AG09309 (cell line): ENCODE measurements at regions not wholly inside any gene's neighbourhood (a gene's known extent, or its start where the extent isn't known, plus 50 kb on each side); places are given as distances from the start of the nearest gene placed in this dataset.

ENCODE experiments used
- DNase-seq: peaks from one replicate; pipeline ENCODE4 v3.0.0-alpha.2; 2010; ENCODE audit warnings: low read depth
- H3K4me3 ChIP-seq: 2 replicates; pipeline ENCODE4 v1.5.1; 2011; ENCODE audit warnings: mild to moderate bottlenecking, low read depth, low read length, moderate library complexity; ENCODE audit not compliant: control insufficient read depth
- TF ChIP-seq, protein P1 (sequence below): IDR thresholded peaks from 2 replicates; pipeline ENCODE4 v1.5.1; 2011; ENCODE audit warnings: mild to moderate bottlenecking, low read depth, low read length, inconsistent platforms; ENCODE audit not compliant: insufficient read depth, control insufficient read depth; ENCODE audit errors: missing control alignments

DNA sequence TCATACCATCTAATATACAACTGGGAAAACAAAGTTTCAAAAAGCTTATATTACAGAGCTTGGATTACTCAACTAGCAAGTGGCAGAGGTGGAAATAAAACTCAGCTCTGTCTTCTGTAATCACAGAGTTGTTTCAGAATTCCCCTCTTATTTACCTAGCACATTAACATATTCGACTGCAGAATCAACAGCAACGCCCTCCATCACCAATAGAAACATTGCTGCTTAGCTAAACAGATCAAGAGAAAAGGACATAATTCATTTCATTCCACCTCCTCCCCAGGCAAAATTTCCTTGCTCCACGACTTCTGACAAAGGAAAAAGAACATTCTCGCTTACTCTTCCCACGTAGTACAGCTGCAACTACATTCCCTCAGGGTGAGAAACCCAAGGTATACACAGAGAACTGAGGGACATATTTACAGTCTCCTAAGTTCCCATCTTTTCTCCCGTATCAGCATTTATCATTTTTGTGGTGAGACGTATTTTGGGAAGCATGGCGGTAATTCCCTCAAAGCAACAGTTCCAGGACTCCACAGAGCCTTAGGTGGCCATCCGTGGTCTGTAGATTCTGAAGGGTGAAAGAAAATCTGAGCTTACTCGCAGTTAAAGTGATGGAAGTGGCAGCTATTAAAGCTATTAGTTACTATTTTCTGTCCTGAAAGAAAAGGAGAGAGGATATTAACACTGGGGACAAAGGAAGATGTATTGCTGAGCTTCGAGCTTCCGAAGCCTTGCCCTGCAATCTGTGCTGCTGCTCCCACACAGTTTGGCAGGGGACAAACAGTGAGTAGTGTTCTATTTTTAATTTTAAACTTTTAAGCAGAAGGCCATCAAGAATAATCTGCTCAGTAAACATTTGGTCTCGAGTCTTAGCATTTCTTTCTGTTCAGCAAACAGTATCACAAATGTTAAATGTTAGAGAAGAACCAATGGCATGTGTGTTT, 1296.2 kb downstream of the CDH8 start:
- no peak overlapping the region for H3K4me3 ChIP-seq
- TF ChIP-seq, protein P1, sequence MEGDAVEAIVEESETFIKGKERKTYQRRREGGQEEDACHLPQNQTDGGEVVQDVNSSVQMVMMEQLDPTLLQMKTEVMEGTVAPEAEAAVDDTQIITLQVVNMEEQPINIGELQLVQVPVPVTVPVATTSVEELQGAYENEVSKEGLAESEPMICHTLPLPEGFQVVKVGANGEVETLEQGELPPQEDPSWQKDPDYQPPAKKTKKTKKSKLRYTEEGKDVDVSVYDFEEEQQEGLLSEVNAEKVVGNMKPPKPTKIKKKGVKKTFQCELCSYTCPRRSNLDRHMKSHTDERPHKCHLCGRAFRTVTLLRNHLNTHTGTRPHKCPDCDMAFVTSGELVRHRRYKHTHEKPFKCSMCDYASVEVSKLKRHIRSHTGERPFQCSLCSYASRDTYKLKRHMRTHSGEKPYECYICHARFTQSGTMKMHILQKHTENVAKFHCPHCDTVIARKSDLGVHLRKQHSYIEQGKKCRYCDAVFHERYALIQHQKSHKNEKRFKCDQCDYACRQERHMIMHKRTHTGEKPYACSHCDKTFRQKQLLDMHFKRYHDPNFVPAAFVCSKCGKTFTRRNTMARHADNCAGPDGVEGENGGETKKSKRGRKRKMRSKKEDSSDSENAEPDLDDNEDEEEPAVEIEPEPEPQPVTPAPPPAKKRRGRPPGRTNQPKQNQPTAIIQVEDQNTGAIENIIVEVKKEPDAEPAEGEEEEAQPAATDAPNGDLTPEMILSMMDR, result no peak
- DNase-seq, result no peak

DNA sequence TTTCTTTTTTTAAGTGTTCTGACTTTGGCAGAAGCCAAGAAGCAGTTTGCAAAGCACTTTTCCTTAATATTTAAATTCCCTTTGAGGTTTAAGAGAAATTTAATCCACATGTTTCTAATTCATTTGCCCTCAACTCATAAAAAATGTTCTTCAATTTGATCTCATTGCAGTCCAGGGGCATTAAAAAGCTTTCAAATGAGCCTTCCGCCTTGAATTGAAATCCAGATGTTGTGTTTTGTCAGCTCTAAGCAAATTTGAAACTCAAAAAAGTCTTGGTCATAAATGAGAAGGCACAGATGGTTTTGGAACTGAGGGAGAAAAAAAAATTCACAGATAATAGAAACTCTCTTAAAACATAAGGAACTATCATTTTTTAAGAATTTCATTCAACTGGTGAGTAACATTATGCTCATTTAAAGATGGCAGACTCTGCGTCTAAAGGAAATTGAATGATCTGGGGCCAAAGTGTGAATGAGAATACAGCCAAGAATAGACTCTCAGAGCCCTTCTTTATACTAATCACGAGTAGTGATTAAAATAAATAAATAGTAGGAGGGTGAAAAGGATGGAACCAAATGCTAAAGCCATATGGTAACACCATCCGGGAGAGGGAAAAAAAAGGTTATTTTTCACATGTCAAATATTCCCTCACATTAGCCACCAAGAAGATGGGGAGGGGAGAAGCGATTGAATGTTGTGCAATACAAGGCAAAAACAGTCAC, 1304.7 kb downstream of the CDH8 start:
- DNase-seq, result no peak
- TF ChIP-seq, protein P1, result no peak
- H3K4me3 ChIP-seq, result no peak overlapping the region

DNA sequence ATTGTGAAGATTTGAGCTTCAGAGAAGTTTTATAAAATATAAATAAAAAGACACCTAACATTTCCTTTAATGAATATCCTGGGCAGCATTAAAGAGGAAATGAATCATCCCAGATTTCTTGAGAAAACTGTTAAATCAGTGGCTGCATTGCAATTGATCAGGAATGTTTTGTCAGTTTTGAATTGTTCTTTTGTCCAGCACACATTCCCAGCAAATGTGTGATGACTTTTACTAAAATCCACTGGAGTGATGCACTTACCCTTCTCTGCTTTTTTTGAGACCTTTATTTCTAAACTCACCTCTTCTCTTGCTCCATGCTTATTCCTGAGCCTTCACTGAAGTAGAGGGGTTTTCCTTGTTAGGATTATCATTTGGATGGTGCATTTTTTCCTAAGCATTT, 1307.2 kb downstream of the CDH8 start:
- DNase-seq, result no peak
- H3K4me3 ChIP-seq, result no peak overlapping the region
- TF ChIP-seq, protein P1, result no peak

DNA sequence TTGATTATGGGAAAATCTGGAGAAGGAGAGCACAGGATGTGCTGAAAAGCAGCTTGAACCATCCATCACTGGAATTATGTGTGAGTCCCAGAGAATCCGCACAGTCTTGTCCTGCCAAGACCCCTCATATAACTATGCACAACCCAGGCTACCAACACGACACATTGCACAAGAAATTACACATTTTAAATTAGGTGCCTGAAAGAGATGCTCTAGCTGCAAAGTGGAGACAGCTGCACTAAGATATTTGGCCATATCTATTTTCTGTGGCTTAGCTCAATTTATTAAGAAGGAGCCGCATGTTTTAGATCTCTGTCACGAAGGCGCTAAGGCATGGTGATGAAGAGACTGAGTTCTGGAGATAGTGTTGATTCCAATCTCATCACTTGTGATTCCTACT, 1308.4 kb downstream of the CDH8 start:
- DNase-seq, result no peak
- H3K4me3 ChIP-seq, result no peak overlapping the region
- TF ChIP-seq, protein P1, result no peak

DNA sequence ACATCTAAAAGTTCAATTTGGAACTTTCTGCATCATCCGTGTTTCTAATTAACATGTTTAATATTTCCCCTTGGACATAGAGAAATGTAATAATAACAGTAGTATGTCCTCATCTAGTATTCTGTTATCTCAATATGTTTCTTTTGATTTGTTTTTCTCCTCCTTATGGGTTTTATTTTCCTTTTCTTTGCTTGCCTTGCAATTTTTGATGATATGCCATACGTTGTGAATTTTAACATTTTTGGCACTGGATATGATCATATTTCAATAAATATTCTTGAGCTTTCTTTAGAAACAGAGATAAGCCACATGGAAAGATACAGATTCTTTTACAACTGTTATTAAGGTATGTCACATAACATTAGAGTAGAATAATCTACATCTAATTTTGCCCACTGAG, 1316.2 kb downstream of the CDH8 start:
- DNase-seq, result no peak
- TF ChIP-seq, protein P1, result no peak
- no peak overlapping the region for H3K4me3 ChIP-seq

DNA sequence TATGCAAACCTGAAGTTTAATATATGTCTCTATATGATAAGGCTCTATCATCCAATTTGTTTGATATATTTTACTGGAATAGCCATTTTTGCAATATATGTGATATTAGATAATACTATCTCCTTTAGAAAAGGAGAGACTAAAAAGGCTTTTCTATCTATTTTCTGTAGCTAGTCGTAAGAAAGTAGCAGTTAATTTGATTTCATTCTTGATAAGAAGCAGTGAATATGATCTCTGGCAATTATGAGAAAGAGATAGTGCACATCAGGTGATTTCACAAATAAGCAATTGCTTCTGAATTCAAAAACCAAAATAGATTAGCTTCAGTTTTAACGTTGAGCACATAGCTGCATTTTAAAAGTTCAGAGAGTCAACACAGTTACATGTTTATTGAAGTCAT, 1318.4 kb downstream of the CDH8 start:
- TF ChIP-seq, protein P1, result no peak
- no peak for DNase-seq
- H3K4me3 ChIP-seq, result no peak overlapping the region
